ENCODE measurements at regions not wholly inside any gene's neighbourhood (a gene's known extent, or its start where the extent isn't known, plus 50 kb on each side); places are given as distances from the start of the nearest gene placed in this dataset.

GRCh38 chr3:18054625-18055024 is 312.2 kb upstream of the TBC1D5 start:
- no peak overlapping the region for H3K27ac ChIP-seq
- H3K4me2 ChIP-seq, result no peak overlapping the region
- H3K9me3 ChIP-seq, result no peaks in the 10 kb centered on the region
- CTCF ChIA-PET, result no interaction called here
- H3K4me3 ChIP-seq, result no peak overlapping the region
- FAIRE-seq (no peak), DNase-seq (ENCODE audit: low read depth in 1 of 2, low spot score in 1 of 2) (no peak), ATAC-seq (no peak)
- no peaks in the 10 kb centered on the region for H3K4me1 ChIP-seq
- POLR2A ChIA-PET, result no interaction called here
- 15% methylated on average over 1 of the region's 1 CpG for WGBS (ENCODE audit: missing lambda C conversion rate)
- no peak for TF ChIP-seq MAZ (IDR thresholded peaks at IDR 0.05; ENCODE audit: borderline replicate concordance, low read depth, low read length)
- no peak for TF ChIP-seq JUNB (IDR thresholded peaks at IDR 0.05)
- TF ChIP-seq SMC3 (IDR thresholded peaks at IDR 0.05), result no peak
- TF ChIP-seq RAD21 (conservative IDR thresholded peaks at IDR 0.05 in 1 of 2, IDR thresholded peaks at IDR 0.05 in 1 of 2), result no peak

GRCh38 chr3:18051306-18051705 is 308.9 kb upstream of the TBC1D5 start:
- ATAC-seq (no peak), DNase-seq (ENCODE audit: low read depth in 1 of 2, low spot score in 1 of 2) (no peak), FAIRE-seq (no peak)
- 42% methylated on average over 3 of the region's 3 CpGs for WGBS (ENCODE audit: missing lambda C conversion rate)
- Histone ChIP-seq H3K4me3 (no peak overlapping the region), H3K9me3 (no peaks in the 10 kb centered on the region), H3K4me1 (no peaks in the 10 kb centered on the region), H3K4me2 (no peak overlapping the region), H3K27ac (no peak overlapping the region)
- TF ChIP-seq KDM5A (IDR thresholded peaks at IDR 0.05) (no peak), MAFK (IDR thresholded peaks at IDR 0.05; ENCODE audit: partially characterized antibody) (no peak), JUNB (IDR thresholded peaks at IDR 0.05) (no peak), REST (IDR thresholded peaks at IDR 0.05) (no peak), EHF (CRISPR knock-in tag; IDR thresholded peaks at IDR 0.05) (no peak), FOXS1 (CRISPR knock-in tag; IDR thresholded peaks at IDR 0.05) (no peak), GATA3 (IDR thresholded peaks at IDR 0.05; ENCODE audit: borderline replicate concordance) (no peak), NPAS2 (CRISPR knock-in tag; IDR thresholded peaks at IDR 0.05; ENCODE audit: borderline replicate concordance) (no peak), RFX5 (IDR thresholded peaks at IDR 0.05) (no peak), POLR2AphosphoS2 (conservative IDR thresholded peaks at IDR 0.05; ENCODE audit: low read length) (no peak), ATOH8 (CRISPR knock-in tag; IDR thresholded peaks at IDR 0.05; ENCODE audit: low read depth) (no peak)
- CTCF ChIA-PET, result no interaction called here
- POLR2A ChIA-PET, result no interaction called here

GRCh38 chr3:18049096-18049495 is 306.7 kb upstream of the TBC1D5 start:
- WGBS (ENCODE audit: missing lambda C conversion rate), result 78% methylated on average over 4 of the region's 4 CpGs
- no peak for FAIRE-seq

More at GRCh38 chr3:18049096-18049495, 306.7 kb upstream of the TBC1D5 start:
- ATAC-seq (no peak), DNase-seq (ENCODE audit: low read depth in 1 of 2, low spot score in 1 of 2) (no peak)
- ChIA-PET CTCF (no interaction called here), POLR2A (no interaction called here)
- Histone ChIP-seq H3K4me3 (no peak overlapping the region), H3K4me1 (no peaks in the 10 kb centered on the region), H3K9me3 (no peaks in the 10 kb centered on the region), H3K4me2 (no peak overlapping the region), H3K27ac (no peak overlapping the region)
- TF ChIP-seq MAX (IDR thresholded peaks at IDR 0.05), result no peak
- no peak for TF ChIP-seq RAD21 (conservative IDR thresholded peaks at IDR 0.05 in 1 of 2, IDR thresholded peaks at IDR 0.05 in 1 of 2)
- TF ChIP-seq ZSCAN20 (CRISPR knock-in tag; IDR thresholded peaks at IDR 0.05), result no peak
- TF ChIP-seq TP53 (CRISPR knock-in tag; IDR thresholded peaks at IDR 0.05), result no peak
- TF ChIP-seq FOSL2 (IDR thresholded peaks at IDR 0.05), result no peak
- no peak for TF ChIP-seq FOSL2 (CRISPR knock-in tag; IDR thresholded peaks at IDR 0.05)
- no peak for TF ChIP-seq MYC (IDR thresholded peaks at IDR 0.05; ENCODE audit: borderline replicate concordance, low read length)
- no peak for TF ChIP-seq POLR2A (IDR thresholded peaks at IDR 0.05; ENCODE audit: low read length)
- TF ChIP-seq RCOR1 (IDR thresholded peaks at IDR 0.05; ENCODE audit: low read depth, low read length), result no peak
- TF ChIP-seq JUNB (IDR thresholded peaks at IDR 0.05), result no peak
- no peak for TF ChIP-seq JUN (IDR thresholded peaks at IDR 0.05)
- TF ChIP-seq USF2 (IDR thresholded peaks at IDR 0.05), result no peak
- no peak for TF ChIP-seq EHMT2 (IDR thresholded peaks at IDR 0.05; ENCODE audit: low read depth)
- no peak for TF ChIP-seq RNF2 (IDR thresholded peaks at IDR 0.05; ENCODE audit: borderline replicate concordance, low read depth)
- TF ChIP-seq PBX3 (IDR thresholded peaks at IDR 0.05), result no peak
- TF ChIP-seq EP300 (IDR thresholded peaks at IDR 0.05), result no peak

Data from A549 (cell line).